ENCODE measurements at regions not wholly inside any gene's neighbourhood (a gene's known extent, or its start where the extent isn't known, plus 50 kb on each side); places are given as distances from the start of the nearest gene placed in this dataset.

DNA sequence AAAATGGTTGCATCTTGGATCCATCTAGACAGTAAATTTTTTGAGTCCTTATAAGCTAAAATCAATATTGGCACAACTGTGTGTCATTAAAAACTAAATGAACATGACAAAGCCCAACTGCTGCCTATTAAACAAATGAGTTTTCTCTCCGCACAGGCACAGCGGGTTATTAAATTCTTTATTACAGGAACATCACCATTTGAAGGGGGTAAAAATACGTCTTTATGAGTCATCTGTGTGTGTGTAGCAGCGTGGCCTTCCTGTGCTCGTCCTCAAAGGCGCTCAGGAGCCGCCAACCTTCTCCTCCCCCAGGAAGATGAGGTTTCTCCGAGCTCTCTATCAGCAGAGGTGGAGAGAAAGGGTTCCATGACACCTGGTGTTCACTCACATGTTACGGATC, 62.6 kb upstream of the SDK2 start:
- no peaks in the 10 kb centered on the region for H3K9me3 ChIP-seq (ENCODE audit: control insufficient read depth, low read length)
- no peak for DNase-seq
- H3K36me3 ChIP-seq (ENCODE audit: control insufficient read depth, insufficient read depth, low read length), result no peaks in the 10 kb centered on the region
- no peaks in the 10 kb centered on the region for H3K27me3 ChIP-seq (replicated peaks; ENCODE audit: control insufficient read depth, insufficient read depth, low read length, poor library complexity, severe bottlenecking)
- H3K4me1 ChIP-seq (ENCODE audit: control insufficient read depth, insufficient read depth, low read length, poor library complexity, severe bottlenecking), result peaks cover 9% of the 10 kb centered on the region
- no peak overlapping the region for H3K27ac ChIP-seq (ENCODE audit: insufficient read depth, low read length, poor library complexity, severe bottlenecking)
- no peak overlapping the region for H3K4me3 ChIP-seq (ENCODE audit: insufficient read depth, low read depth, low read length, poor library complexity, severe bottlenecking)

DNA sequence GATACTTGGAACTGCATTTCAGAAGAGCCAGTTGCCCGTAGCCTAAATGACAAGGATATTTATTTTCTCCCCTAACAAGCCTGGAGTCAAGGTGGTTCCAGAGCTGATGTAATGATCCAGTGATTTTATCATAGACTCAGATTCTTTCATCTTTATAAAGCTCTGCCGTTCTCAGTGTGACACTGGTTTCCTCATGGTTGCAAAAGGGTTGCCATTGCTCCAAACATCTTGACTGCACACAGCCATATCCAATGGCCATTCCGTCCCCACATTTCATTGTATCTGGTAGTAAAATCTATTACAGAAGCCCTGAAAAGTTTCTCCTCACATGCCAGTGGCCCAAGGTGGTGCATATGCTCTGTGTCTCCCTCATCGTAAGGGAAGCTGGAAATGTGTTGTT, 63.1 kb upstream of the SDK2 start:
- DNase-seq, result no peak
- H3K4me1 ChIP-seq (ENCODE audit: control insufficient read depth, insufficient read depth, low read length, poor library complexity, severe bottlenecking), result peaks cover 9% of the 10 kb centered on the region
- no peaks in the 10 kb centered on the region for H3K36me3 ChIP-seq (ENCODE audit: control insufficient read depth, insufficient read depth, low read length)
- H3K9me3 ChIP-seq (ENCODE audit: control insufficient read depth, low read length), result no peaks in the 10 kb centered on the region
- no peak overlapping the region for H3K4me3 ChIP-seq (ENCODE audit: insufficient read depth, low read depth, low read length, poor library complexity, severe bottlenecking)
- no peaks in the 10 kb centered on the region for H3K27me3 ChIP-seq (replicated peaks; ENCODE audit: control insufficient read depth, insufficient read depth, low read length, poor library complexity, severe bottlenecking)
- H3K27ac ChIP-seq (ENCODE audit: insufficient read depth, low read length, poor library complexity, severe bottlenecking), result no peak overlapping the region

DNA sequence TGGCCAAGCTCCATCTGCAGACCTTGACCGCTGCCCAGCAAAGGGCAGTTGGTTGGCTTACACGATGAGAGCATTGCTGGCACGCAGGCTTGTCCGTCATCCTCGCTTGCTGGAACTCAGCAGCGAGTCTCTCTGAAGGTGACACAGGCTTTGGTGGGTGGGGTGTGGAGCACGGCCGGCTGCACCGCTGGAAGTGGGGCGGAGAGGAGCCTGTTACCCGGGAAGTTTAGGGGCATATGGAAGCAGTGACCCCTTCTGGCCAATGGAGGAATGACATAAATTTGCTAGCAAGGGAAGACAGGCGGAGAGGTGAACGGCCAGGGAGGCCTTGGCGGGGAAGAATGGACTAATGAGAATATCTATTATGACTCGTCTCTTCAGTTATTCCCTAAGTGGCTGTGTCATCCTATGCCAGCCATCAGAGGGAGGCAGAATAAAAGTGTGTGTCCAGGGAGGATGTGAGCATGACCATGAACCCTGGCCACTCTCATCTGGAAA, 65.9 kb upstream of the SDK2 start:
- Histone ChIP-seq H3K27ac (ENCODE audit: insufficient read depth, low read length, poor library complexity, severe bottlenecking) (no peak overlapping the region), H3K4me3 (ENCODE audit: insufficient read depth, low read depth, low read length, poor library complexity, severe bottlenecking) (no peak overlapping the region), H3K36me3 (ENCODE audit: control insufficient read depth, insufficient read depth, low read length) (no peaks in the 10 kb centered on the region), H3K4me1 (ENCODE audit: control insufficient read depth, insufficient read depth, low read length, poor library complexity, severe bottlenecking) (peaks cover 9% of the 10 kb centered on the region), H3K9me3 (ENCODE audit: control insufficient read depth, low read length) (no peaks in the 10 kb centered on the region), H3K27me3 (replicated peaks; ENCODE audit: control insufficient read depth, insufficient read depth, low read length, poor library complexity, severe bottlenecking) (no peaks in the 10 kb centered on the region)
- peak; percentile 6 to 27 (median 19) for DNase-seq

DNA sequence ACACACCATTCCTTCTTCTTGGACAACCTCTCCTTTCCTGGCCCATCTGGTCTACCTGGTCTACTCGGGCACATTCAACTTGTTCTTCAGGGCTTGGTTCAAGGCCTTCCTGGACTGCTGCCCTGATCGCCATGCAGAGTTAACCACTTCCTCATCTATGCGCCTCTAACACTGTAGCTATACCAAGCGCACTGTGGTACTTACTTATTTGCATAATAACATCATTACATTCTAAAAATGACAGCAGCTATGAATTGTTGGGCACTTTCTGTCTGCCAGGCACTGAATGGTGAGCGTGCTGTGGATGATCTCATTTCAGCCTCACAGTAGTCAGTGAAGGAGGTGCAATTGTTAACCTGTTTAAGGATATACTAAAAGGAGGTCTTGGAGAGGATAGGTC, 66.9 kb upstream of the SDK2 start:
- Histone ChIP-seq H3K27me3 (replicated peaks; ENCODE audit: control insufficient read depth, insufficient read depth, low read length, poor library complexity, severe bottlenecking) (no peaks in the 10 kb centered on the region), H3K27ac (ENCODE audit: insufficient read depth, low read length, poor library complexity, severe bottlenecking) (no peak overlapping the region)

DNA sequence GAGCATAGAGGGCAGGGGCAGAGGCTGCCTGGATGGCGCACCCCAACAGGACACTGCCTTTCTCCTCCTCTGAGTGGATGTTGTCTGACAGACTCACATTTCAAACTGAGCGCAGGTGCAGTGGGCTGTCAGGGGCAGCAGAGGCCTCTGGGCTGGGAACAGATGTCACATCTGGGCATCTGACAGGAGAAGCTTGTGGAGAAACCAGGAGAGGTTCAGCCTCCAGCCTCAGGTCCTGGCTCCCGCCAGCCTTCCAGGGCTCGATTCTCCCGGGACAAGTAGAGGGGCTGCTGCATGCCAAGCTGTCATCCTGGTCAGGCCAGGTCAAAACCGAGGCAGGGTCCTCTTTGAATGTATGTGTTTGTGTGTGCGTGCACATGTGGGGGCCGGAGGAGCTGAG, 67.7 kb upstream of the SDK2 start:
- H3K4me1 ChIP-seq (ENCODE audit: control insufficient read depth, insufficient read depth, low read length, poor library complexity, severe bottlenecking), result peaks cover 9% of the 10 kb centered on the region
- no peak overlapping the region for H3K27ac ChIP-seq (ENCODE audit: insufficient read depth, low read length, poor library complexity, severe bottlenecking)
- no peaks in the 10 kb centered on the region for H3K27me3 ChIP-seq (replicated peaks; ENCODE audit: control insufficient read depth, insufficient read depth, low read length, poor library complexity, severe bottlenecking)
- DNase-seq, result no peak
- H3K4me3 ChIP-seq (ENCODE audit: insufficient read depth, low read depth, low read length, poor library complexity, severe bottlenecking), result no peak overlapping the region
- no peaks in the 10 kb centered on the region for H3K36me3 ChIP-seq (ENCODE audit: control insufficient read depth, insufficient read depth, low read length)
- no peaks in the 10 kb centered on the region for H3K9me3 ChIP-seq (ENCODE audit: control insufficient read depth, low read length)

More for the DNA sequence above, 66.9 kb upstream of the SDK2 start:
- DNase-seq, result no peak
- Histone ChIP-seq H3K9me3 (ENCODE audit: control insufficient read depth, low read length) (no peaks in the 10 kb centered on the region), H3K4me1 (ENCODE audit: control insufficient read depth, insufficient read depth, low read length, poor library complexity, severe bottlenecking) (peaks cover 9% of the 10 kb centered on the region), H3K4me3 (ENCODE audit: insufficient read depth, low read depth, low read length, poor library complexity, severe bottlenecking) (no peak overlapping the region), H3K36me3 (ENCODE audit: control insufficient read depth, insufficient read depth, low read length) (no peaks in the 10 kb centered on the region)

GRCh38 chr17:73713136-73713535, 68.9 kb upstream of the SDK2 start:
- no peaks in the 10 kb centered on the region for H3K36me3 ChIP-seq (ENCODE audit: control insufficient read depth, insufficient read depth, low read length)
- H3K4me3 ChIP-seq (ENCODE audit: insufficient read depth, low read depth, low read length, poor library complexity, severe bottlenecking), result no peak overlapping the region
- no peak overlapping the region for H3K27ac ChIP-seq (ENCODE audit: insufficient read depth, low read length, poor library complexity, severe bottlenecking)
- no peak for DNase-seq
- no peaks in the 10 kb centered on the region for H3K9me3 ChIP-seq (ENCODE audit: control insufficient read depth, low read length)
- H3K4me1 ChIP-seq (ENCODE audit: control insufficient read depth, insufficient read depth, low read length, poor library complexity, severe bottlenecking), result peaks cover 9% of the 10 kb centered on the region
- no peaks in the 10 kb centered on the region for H3K27me3 ChIP-seq (replicated peaks; ENCODE audit: control insufficient read depth, insufficient read depth, low read length, poor library complexity, severe bottlenecking)

DNA sequence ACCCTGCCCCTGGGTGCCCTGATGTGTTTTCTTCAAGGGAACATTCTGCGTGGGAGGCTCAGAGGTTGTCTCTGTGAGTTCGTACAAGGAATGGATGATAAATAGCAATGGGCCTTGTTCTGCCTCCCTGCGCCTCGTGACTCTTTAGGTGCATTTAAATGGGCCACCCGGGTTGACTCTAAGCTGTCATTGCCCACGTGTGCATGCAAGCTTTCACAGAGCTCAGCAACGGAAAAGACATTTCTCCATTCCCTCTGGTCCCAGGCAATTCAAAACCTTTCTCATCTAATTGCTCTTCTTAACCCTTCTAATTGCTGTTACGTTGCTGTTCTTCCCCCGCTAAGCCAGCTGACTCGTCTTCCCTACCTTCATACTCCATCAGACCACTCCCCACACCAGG, 71.5 kb upstream of the SDK2 start:
- no peaks in the 10 kb centered on the region for H3K36me3 ChIP-seq (ENCODE audit: control insufficient read depth, insufficient read depth, low read length)
- H3K27me3 ChIP-seq (replicated peaks; ENCODE audit: control insufficient read depth, insufficient read depth, low read length, poor library complexity, severe bottlenecking), result no peaks in the 10 kb centered on the region
- H3K4me3 ChIP-seq (ENCODE audit: insufficient read depth, low read depth, low read length, poor library complexity, severe bottlenecking), result no peak overlapping the region

DNA sequence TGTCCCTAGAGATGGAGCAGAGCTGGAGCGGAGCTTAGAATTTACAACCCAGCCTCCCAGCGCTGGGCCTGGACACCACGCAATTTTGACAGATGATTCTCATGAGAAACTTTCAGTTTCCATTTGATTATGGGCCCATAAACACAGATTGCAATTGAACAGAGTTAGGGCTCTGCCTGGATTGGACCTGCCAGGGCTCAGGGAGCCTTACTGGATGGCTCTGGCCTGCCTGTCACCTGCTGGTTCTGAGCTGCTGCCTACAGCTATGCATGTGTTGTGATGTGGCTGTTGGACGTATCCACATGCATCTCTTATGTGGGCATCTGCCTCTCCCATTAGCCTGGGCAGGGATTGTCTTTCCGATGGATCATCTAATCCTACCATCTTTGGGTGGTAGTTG, 73.4 kb upstream of the SDK2 start:
- no peak overlapping the region for H3K4me3 ChIP-seq (ENCODE audit: insufficient read depth, low read depth, low read length, poor library complexity, severe bottlenecking)
- H3K27ac ChIP-seq (ENCODE audit: insufficient read depth, low read length, poor library complexity, severe bottlenecking), result no peak overlapping the region
- peaks cover 8% of the 10 kb centered on the region for H3K4me1 ChIP-seq (ENCODE audit: control insufficient read depth, insufficient read depth, low read length, poor library complexity, severe bottlenecking)
- no peaks in the 10 kb centered on the region for H3K27me3 ChIP-seq (replicated peaks; ENCODE audit: control insufficient read depth, insufficient read depth, low read length, poor library complexity, severe bottlenecking)
- no peaks in the 10 kb centered on the region for H3K36me3 ChIP-seq (ENCODE audit: control insufficient read depth, insufficient read depth, low read length)
- no peak for DNase-seq
- no peaks in the 10 kb centered on the region for H3K9me3 ChIP-seq (ENCODE audit: control insufficient read depth, low read length)

More for the DNA sequence above, 71.5 kb upstream of the SDK2 start:
- Histone ChIP-seq H3K4me1 (ENCODE audit: control insufficient read depth, insufficient read depth, low read length, poor library complexity, severe bottlenecking) (no peaks in the 10 kb centered on the region), H3K9me3 (ENCODE audit: control insufficient read depth, low read length) (no peaks in the 10 kb centered on the region), H3K27ac (ENCODE audit: insufficient read depth, low read length, poor library complexity, severe bottlenecking) (no peak overlapping the region)
- DNase-seq, result no peak

DNA sequence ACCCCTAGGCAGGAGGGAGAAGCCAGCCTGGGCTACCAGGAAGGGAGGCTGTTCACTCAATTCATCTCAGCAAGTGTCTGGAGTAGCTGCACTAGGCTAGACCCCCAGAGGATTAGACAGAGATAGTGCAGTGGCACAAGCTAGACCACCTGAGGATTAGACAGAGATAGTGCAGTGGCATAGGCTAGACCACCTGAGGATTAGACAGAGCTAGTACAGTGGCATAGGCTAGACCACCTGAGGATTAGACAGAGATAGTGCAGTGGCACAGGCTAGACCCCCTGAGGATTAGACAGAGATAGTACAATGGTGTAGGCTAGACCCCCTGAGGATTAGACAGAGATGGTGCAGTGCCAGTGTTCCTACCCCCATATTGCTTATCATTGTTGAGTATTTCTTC, 74.1 kb upstream of the SDK2 start:
- peaks cover 15% of the 10 kb centered on the region for H3K4me1 ChIP-seq (ENCODE audit: control insufficient read depth, insufficient read depth, low read length, poor library complexity, severe bottlenecking)
- no peaks in the 10 kb centered on the region for H3K36me3 ChIP-seq (ENCODE audit: control insufficient read depth, insufficient read depth, low read length)
- no peak overlapping the region for H3K4me3 ChIP-seq (ENCODE audit: insufficient read depth, low read depth, low read length, poor library complexity, severe bottlenecking)
- H3K27me3 ChIP-seq (replicated peaks; ENCODE audit: control insufficient read depth, insufficient read depth, low read length, poor library complexity, severe bottlenecking), result no peaks in the 10 kb centered on the region
- DNase-seq, result no peak
- no peak overlapping the region for H3K27ac ChIP-seq (ENCODE audit: insufficient read depth, low read length, poor library complexity, severe bottlenecking)
- H3K9me3 ChIP-seq (ENCODE audit: control insufficient read depth, low read length), result no peaks in the 10 kb centered on the region

DNA sequence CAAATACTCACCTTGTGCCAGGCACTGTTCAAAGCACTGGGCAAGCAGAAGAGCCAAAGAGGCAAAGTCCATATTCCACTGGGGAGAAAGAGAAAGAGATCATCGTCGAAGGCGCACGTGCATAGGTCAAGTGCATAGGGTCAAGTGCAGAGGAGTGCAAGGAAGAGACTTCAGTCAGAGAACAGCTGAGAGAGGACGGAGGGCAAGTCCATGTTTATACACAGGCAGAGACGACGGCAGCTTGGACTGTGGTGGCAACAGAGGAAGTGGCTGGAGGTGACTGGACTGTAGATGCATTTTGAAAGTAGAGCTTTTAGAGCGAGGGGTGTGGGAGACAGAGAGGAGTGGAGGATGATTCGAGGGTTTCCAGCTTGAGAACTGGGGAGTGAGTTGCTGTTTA, 74.7 kb upstream of the SDK2 start:
- Histone ChIP-seq H3K27me3 (replicated peaks; ENCODE audit: control insufficient read depth, insufficient read depth, low read length, poor library complexity, severe bottlenecking) (no peaks in the 10 kb centered on the region), H3K27ac (ENCODE audit: insufficient read depth, low read length, poor library complexity, severe bottlenecking) (no peak overlapping the region), H3K4me1 (ENCODE audit: control insufficient read depth, insufficient read depth, low read length, poor library complexity, severe bottlenecking) (peaks cover 20% of the 10 kb centered on the region), H3K9me3 (ENCODE audit: control insufficient read depth, low read length) (no peaks in the 10 kb centered on the region), H3K36me3 (ENCODE audit: control insufficient read depth, insufficient read depth, low read length) (no peaks in the 10 kb centered on the region), H3K4me3 (ENCODE audit: insufficient read depth, low read depth, low read length, poor library complexity, severe bottlenecking) (no peak overlapping the region)
- DNase-seq, result no peak
